PC-3 (cell line): ENCODE measurements at regions not wholly inside any gene's neighbourhood (a gene's known extent, or its start where the extent isn't known, plus 50 kb on each side); places are given as distances from the start of the nearest gene placed in this dataset.
A peak's percentile ranks its signal among the peaks of the same experiment; 100 is the strongest.

Source experiments
- ATAC-seq: fragments of 200-7000 bp; cut with Tn5 transposase; 2 replicates; pipeline ENCODE4 v1.9.1; 2020; ENCODE audit warnings: mild to moderate bottlenecking, moderate library complexity
- BruUV-seq: library from RNA; stranded (reverse); fragments of 400-500 nt; replicated peaks from 2 replicates; lab custom pipeline; 2021; lab: Mats Ljungman, UMichigan
- CTCF ChIA-PET: fragments of 300-600 bp; sonication (Branson Sonifier 250); formaldehyde crosslinking; loops from one replicate; lab custom pipeline; 2022; ENCODE audit warnings: antibody characterized with exemption; lab: Charles Lee
- POLR2A ChIA-PET: fragments of 300-600 bp; sonication (Branson Sonifier 250); formaldehyde crosslinking; loops from one replicate; lab custom pipeline; 2022; ENCODE audit warnings: antibody characterized with exemption; ENCODE audit not compliant: unreplicated experiment; lab: Charles Lee
- DNase-seq: peaks from one replicate; pipeline ENCODE4 v3.0.0-alpha.2; 2015
- H2AFZ ChIP-seq: fragments of 300-600 bp; sonication (generic); 2 replicates; pipeline ENCODE4 v1.6.0; 2016; ENCODE audit warnings: antibody characterized with exemption, low read length
- H3F3A ChIP-seq: fragments of 300-600 bp; sonication (generic); one replicate; pipeline ENCODE4 v1.6.0; 2017; ENCODE audit warnings: antibody characterized with exemption, low read length, control low read depth, mild to moderate bottlenecking; ENCODE audit not compliant: unreplicated experiment
- H3K27ac ChIP-seq: fragments of 300-600 bp; sonication (generic); 2 replicates; pipeline ENCODE4 v1.5.1; 2016; ENCODE audit warnings: mild to moderate bottlenecking, low read length
- H3K27me3 ChIP-seq: fragments of 300-600 bp; sonication (generic); 2 replicates; pipeline ENCODE4 v1.6.1; 2016; ENCODE audit warnings: low read length, mixed read lengths
- H3K36me3 ChIP-seq: fragments of 300-600 bp; sonication (generic); 2 replicates; pipeline ENCODE4 v1.6.1; 2016; ENCODE audit warnings: low read depth, mixed run types, low read length, mixed read lengths
- H3K4me1 ChIP-seq: fragments of 300-600 bp; sonication (generic); 2 replicates; pipeline ENCODE4 v1.5.1; 2016; ENCODE audit warnings: low read length; ENCODE audit not compliant: insufficient read depth
- H3K4me2 ChIP-seq: fragments of 300-600 bp; sonication (generic); 2 replicates; pipeline ENCODE4 v1.6.0; 2016; ENCODE audit warnings: low read length
- H3K4me3 ChIP-seq: fragments of 300-600 bp; sonication (generic); 2 replicates; pipeline ENCODE4 v1.5.1; 2016; ENCODE audit warnings: mild to moderate bottlenecking, low read length, mixed read lengths
- H3K79me2 ChIP-seq: fragments of 300-600 bp; sonication (generic); 2 replicates; pipeline ENCODE4 v1.6.1; 2017; ENCODE audit warnings: low read length, mixed read lengths
- H3K9ac ChIP-seq: fragments of 300-600 bp; sonication (generic); 2 replicates; pipeline ENCODE4 v1.6.0; 2016; ENCODE audit warnings: mild to moderate bottlenecking, low read length
- H3K9me2 ChIP-seq: fragments of 300-600 bp; sonication (generic); replicated peaks from 2 replicates; pipeline ENCODE4 v1.6.1; 2016; ENCODE audit warnings: mixed run types, low read length, mixed read lengths
- H3K9me3 ChIP-seq: fragments of 300-600 bp; sonication (generic); 2 replicates; pipeline ENCODE4 v1.6.1; 2016; ENCODE audit warnings: low read length, mixed read lengths
- H4K20me1 ChIP-seq: fragments of 300-600 bp; sonication (generic); 2 replicates; pipeline ENCODE4 v1.6.1; 2016; ENCODE audit warnings: low read length, mixed read lengths
- EZH2 ChIP-seq: fragments of 300-600 bp; sonication (generic); IDR thresholded peaks from one replicate; pipeline ENCODE4 v1.6.1; 2017; ENCODE audit warnings: antibody characterized with exemption, mild to moderate bottlenecking, low read length; ENCODE audit not compliant: unreplicated experiment
- EZH2phosphoT487 ChIP-seq: fragments of 300-600 bp; sonication (generic); IDR thresholded peaks from 2 replicates; pipeline ENCODE4 v1.6.1; 2018; ENCODE audit warnings: mild to moderate bottlenecking, antibody characterized with exemption, low read length, borderline replicate concordance
- intact Hi-C: fragments of 100-400 bp; cut with micrococcal nuclease; formaldehyde crosslinking; loops from 2 replicates; pipeline ENCODE4 v1.9.0; 2023
- TF ChIP-seq, protein P1 (sequence below): fragments of 300-600 bp; sonication (generic); conservative IDR thresholded peaks from 2 replicates; pipeline ENCODE4 v1.5.1; 2017; ENCODE audit warnings: antibody characterized with exemption, low read depth, mild to moderate bottlenecking, low read length

DNA sequence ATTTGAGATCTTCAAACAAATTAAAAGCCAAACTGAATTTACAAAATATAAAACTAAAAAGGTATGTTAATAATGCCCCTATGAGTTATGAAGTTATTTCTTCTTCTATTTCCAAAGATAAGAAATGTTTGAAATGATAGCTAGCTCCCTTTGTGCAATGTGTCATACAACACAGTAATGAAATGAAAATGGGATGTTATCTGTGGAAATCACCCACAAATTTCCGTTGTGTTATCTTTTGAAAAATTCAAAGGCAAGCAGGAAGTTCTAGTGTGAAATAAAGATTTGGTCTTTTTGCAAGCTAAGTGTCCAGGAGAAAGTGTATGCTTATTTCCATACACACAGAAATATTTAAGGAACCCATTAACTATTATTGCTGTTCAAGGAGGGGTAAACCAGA is 375.3 kb upstream of the PRR16 start:
- no peak for TF ChIP-seq EZH2phosphoT487
- TF ChIP-seq EZH2 = no peak
- TF ChIP-seq, protein P1, sequence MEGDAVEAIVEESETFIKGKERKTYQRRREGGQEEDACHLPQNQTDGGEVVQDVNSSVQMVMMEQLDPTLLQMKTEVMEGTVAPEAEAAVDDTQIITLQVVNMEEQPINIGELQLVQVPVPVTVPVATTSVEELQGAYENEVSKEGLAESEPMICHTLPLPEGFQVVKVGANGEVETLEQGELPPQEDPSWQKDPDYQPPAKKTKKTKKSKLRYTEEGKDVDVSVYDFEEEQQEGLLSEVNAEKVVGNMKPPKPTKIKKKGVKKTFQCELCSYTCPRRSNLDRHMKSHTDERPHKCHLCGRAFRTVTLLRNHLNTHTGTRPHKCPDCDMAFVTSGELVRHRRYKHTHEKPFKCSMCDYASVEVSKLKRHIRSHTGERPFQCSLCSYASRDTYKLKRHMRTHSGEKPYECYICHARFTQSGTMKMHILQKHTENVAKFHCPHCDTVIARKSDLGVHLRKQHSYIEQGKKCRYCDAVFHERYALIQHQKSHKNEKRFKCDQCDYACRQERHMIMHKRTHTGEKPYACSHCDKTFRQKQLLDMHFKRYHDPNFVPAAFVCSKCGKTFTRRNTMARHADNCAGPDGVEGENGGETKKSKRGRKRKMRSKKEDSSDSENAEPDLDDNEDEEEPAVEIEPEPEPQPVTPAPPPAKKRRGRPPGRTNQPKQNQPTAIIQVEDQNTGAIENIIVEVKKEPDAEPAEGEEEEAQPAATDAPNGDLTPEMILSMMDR = no peak
- no peaks in the 10 kb centered on the region for H3K9me3 ChIP-seq
- no peaks in the 10 kb centered on the region for H3K27me3 ChIP-seq
- H3K79me2 ChIP-seq = no peaks in the 10 kb centered on the region
- ChIA-PET CTCF (no interaction called here), POLR2A (no interaction called here)
- no peak for DNase-seq
- no peak overlapping the region for H2AFZ ChIP-seq
- H3K4me3 ChIP-seq = no peak overlapping the region
- intact Hi-C loops = no loop called here
- H3F3A ChIP-seq = no peaks in the 10 kb centered on the region
- no peaks in the 10 kb centered on the region for H3K9me2 ChIP-seq
- H3K9ac ChIP-seq = no peak overlapping the region
- no peak for ATAC-seq
- H3K36me3 ChIP-seq = no peaks in the 10 kb centered on the region
- no peak overlapping the region for H3K27ac ChIP-seq
- H4K20me1 ChIP-seq = no peaks in the 10 kb centered on the region
- BruUV-seq = no TSS peak
- H3K4me2 ChIP-seq = no peak overlapping the region
- no peaks in the 10 kb centered on the region for H3K4me1 ChIP-seq

DNA sequence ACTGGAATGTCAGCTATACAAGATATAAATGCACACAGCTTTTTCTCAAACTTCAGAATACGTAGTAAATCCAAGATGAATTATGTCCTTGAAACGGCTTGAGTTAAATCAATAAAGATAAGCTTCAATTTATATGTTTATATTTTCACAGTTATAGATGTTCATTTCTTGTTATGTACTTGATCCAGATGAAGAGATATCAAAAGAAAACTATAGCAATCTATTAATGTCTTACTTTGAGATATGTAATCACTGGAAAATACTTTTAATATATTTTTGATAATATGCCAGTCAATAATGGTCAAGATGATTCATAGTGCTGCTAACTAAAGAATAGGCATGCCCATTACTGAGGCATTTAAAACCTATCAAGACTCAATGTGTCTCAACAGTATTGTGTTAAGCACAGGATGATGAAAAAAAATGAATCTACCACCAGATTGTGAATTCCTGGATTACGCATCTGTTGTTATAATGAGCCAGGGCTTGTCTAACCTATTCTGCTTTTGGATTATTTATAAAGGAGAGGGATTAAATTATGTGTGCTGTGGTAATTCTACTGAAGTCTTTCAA is 372.6 kb upstream of the PRR16 start:
- no peak for ATAC-seq
- no peaks in the 10 kb centered on the region for H3K9me2 ChIP-seq
- no peak overlapping the region for H2AFZ ChIP-seq
- no peak overlapping the region for H3K9ac ChIP-seq
- intact Hi-C loops = no loop called here
- BruUV-seq = no TSS peak
- H3K4me1 ChIP-seq = peaks cover 6% of the 10 kb centered on the region
- H3K36me3 ChIP-seq = no peaks in the 10 kb centered on the region
- DNase-seq = peak; percentile 2
- POLR2A ChIA-PET = no interaction called here
- no peaks in the 10 kb centered on the region for H3K79me2 ChIP-seq
- CTCF ChIA-PET = no interaction called here
- no peaks in the 10 kb centered on the region for H4K20me1 ChIP-seq
- no peak overlapping the region for H3K4me2 ChIP-seq
- H3K9me3 ChIP-seq = no peaks in the 10 kb centered on the region
- no peak overlapping the region for H3K4me3 ChIP-seq
- no peak overlapping the region for H3K27ac ChIP-seq
- H3F3A ChIP-seq = no peaks in the 10 kb centered on the region
- H3K27me3 ChIP-seq = no peaks in the 10 kb centered on the region
- TF ChIP-seq EZH2 (no peak), EZH2phosphoT487 (no peak)
- TF ChIP-seq, protein P1 = no peak

DNA sequence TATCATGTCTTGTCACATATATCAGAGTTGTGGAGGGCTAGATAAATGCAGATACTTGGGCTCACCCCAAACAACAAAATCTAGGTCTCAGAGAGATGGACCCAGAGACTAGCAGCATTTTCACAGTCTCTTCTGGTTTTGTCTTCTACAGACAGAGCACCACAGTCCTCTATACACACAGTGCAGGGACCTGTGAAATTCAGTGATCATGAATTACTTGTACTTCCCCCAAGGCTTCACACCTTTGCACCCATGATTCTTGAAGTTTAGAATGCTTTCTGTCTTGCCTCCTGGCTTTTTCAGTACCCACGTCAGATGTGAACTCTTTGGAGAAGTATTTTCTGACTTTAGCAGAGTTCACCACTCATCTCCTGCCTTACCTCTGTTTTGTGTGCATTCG is 371.5 kb upstream of the PRR16 start:
- CTCF ChIA-PET = no interaction called here
- H3K4me1 ChIP-seq = peaks cover 12% of the 10 kb centered on the region
- no peaks in the 10 kb centered on the region for H3F3A ChIP-seq
- no peaks in the 10 kb centered on the region for H3K9me3 ChIP-seq
- intact Hi-C loops = no loop called here
- H3K9me2 ChIP-seq = no peaks in the 10 kb centered on the region
- no peaks in the 10 kb centered on the region for H3K27me3 ChIP-seq
- ATAC-seq = no peak
- no peak overlapping the region for H3K27ac ChIP-seq
- no peaks in the 10 kb centered on the region for H3K36me3 ChIP-seq
- POLR2A ChIA-PET = no interaction called here
- DNase-seq = no peak
- H3K9ac ChIP-seq = no peak overlapping the region
- no peak overlapping the region for H3K4me2 ChIP-seq
- no peak overlapping the region for H2AFZ ChIP-seq
- H4K20me1 ChIP-seq = no peaks in the 10 kb centered on the region
- no peak for TF ChIP-seq EZH2
- TF ChIP-seq, protein P1 = no peak
- TF ChIP-seq EZH2phosphoT487 = no peak
- no peak overlapping the region for H3K4me3 ChIP-seq
- BruUV-seq = no TSS peak
- H3K79me2 ChIP-seq = no peaks in the 10 kb centered on the region
